ENCODE measurements at regions not wholly inside any gene's neighbourhood (a gene's known extent, or its start where the extent isn't known, plus 50 kb on each side); places are given as distances from the start of the nearest gene placed in this dataset.

- Histone ChIP-seq H3K9me3 (no peaks in the 10 kb centered on the region), H3K27me3 (replicated peaks; ENCODE audit: insufficient read depth) (no peaks in the 10 kb centered on the region), H3K36me3 (no peaks in the 10 kb centered on the region), H3K4me3 (no peak overlapping the region), H3K27ac (peak overlapping the region in 1 of 2 donors; percentile 51), H3K4me1 (replicated peaks) (no peaks in the 10 kb centered on the region)
- intact Hi-C loops (cut with DNase I): no loop called here
- TF ChIP-seq POLR2A (IDR thresholded peaks at IDR 0.05) (no peak), CTCF (IDR thresholded peaks at IDR 0.05) (no peak), POLR2AphosphoS5 (IDR thresholded peaks at IDR 0.05) (peak; percentile 52)
- WGBS: 16% methylated on average over 8 of the region's 8 CpGs
- no peak for DNase-seq (ENCODE audit: low spot score)
Measured at GRCh38 chr2:54360055-54360792, 95.9 kb upstream of the SPTBN1 start.

- Histone ChIP-seq H3K4me1 (replicated peaks) (no peaks in the 10 kb centered on the region), H3K36me3 (no peaks in the 10 kb centered on the region), H3K9me3 (no peaks in the 10 kb centered on the region), H3K27ac (no peak overlapping the region), H3K27me3 (replicated peaks; ENCODE audit: insufficient read depth) (no peaks in the 10 kb centered on the region), H3K4me3 (no peak overlapping the region)
- DNase-seq (ENCODE audit: low spot score): no peak
- TF ChIP-seq POLR2A (IDR thresholded peaks at IDR 0.05): no peak
- no peak for TF ChIP-seq CTCF (IDR thresholded peaks at IDR 0.05)
- no peak for TF ChIP-seq POLR2AphosphoS5 (IDR thresholded peaks at IDR 0.05)
- intact Hi-C loops (cut with DNase I): no loop called here
- 88% methylated on average over 3 of the region's 3 CpGs for WGBS
Measured at GRCh38 chr2:54364409-54364808, 91.7 kb upstream of the SPTBN1 start.

GRCh38 chr2:54365661-54366060 lies 90.5 kb upstream of the SPTBN1 start:
- whole genome bisulfite sequencing: 91% methylated on average over 1 of the region's 1 CpG
- no peak overlapping the region for H3K4me3 ChIP-seq
- no peaks in the 10 kb centered on the region for H3K9me3 ChIP-seq
- no peak for TF ChIP-seq POLR2A (IDR thresholded peaks at IDR 0.05)
- TF ChIP-seq POLR2AphosphoS5 (IDR thresholded peaks at IDR 0.05): no peak
- no peak for TF ChIP-seq CTCF (IDR thresholded peaks at IDR 0.05)
- H3K36me3 ChIP-seq: no peaks in the 10 kb centered on the region
- DNase-seq (ENCODE audit: low spot score): no peak
- H3K4me1 ChIP-seq (replicated peaks): no peaks in the 10 kb centered on the region
- H3K27ac ChIP-seq: no peak overlapping the region
- no peaks in the 10 kb centered on the region for H3K27me3 ChIP-seq (replicated peaks; ENCODE audit: insufficient read depth)
- intact Hi-C loops (cut with DNase I): no loop called here

- intact Hi-C loops (cut with DNase I): no loop called here
- no peak for DNase-seq (ENCODE audit: low spot score)
- 90% methylated on average over 3 of the region's 3 CpGs for WGBS
- Histone ChIP-seq H3K4me1 (replicated peaks) (no peaks in the 10 kb centered on the region), H3K36me3 (no peaks in the 10 kb centered on the region), H3K27me3 (replicated peaks; ENCODE audit: insufficient read depth) (no peaks in the 10 kb centered on the region), H3K4me3 (no peak overlapping the region), H3K27ac (no peak overlapping the region), H3K9me3 (no peaks in the 10 kb centered on the region)
- TF ChIP-seq POLR2A (IDR thresholded peaks at IDR 0.05): no peak
- no peak for TF ChIP-seq CTCF (IDR thresholded peaks at IDR 0.05)
- no peak for TF ChIP-seq POLR2AphosphoS5 (IDR thresholded peaks at IDR 0.05)
Measured at GRCh38 chr2:54366487-54367280, 89.4 kb upstream of the SPTBN1 start.

Measured in prostate gland (tissue), 2 donors.